Calu3 (cell line): ENCODE measurements at regions not wholly inside any gene's neighbourhood (a gene's known extent, or its start where the extent isn't known, plus 50 kb on each side); places are given as distances from the start of the nearest gene placed in this dataset.

Source experiments
- BruUV-seq: library from RNA; stranded (reverse); fragments of 400-500 nt; replicated peaks from 2 replicates; lab custom pipeline; 2021; lab: Mats Ljungman, UMichigan
- CTCF ChIA-PET: fragments of 300-600 bp; sonication (Branson Sonifier 250); formaldehyde crosslinking; loops from one replicate; lab custom pipeline; 2022; ENCODE audit warnings: antibody characterized with exemption; lab: Charles Lee
- DNase-seq: peaks from one replicate; pipeline ENCODE4 v3.0.0; 2022
- H3K27ac Mint-ChIP-seq: one replicate; pipeline ENCODE4 v1.8.0; 2022; ENCODE audit warnings: mixed read lengths; ENCODE audit not compliant: unreplicated experiment
- H3K27me3 Mint-ChIP-seq: one replicate; pipeline ENCODE4 v1.8.0; 2022; ENCODE audit warnings: mixed read lengths; ENCODE audit not compliant: unreplicated experiment
- H3K36me3 Mint-ChIP-seq: one replicate; pipeline ENCODE4 v1.8.0; 2022; ENCODE audit warnings: mild to moderate bottlenecking, moderate library complexity, mixed read lengths; ENCODE audit not compliant: insufficient read depth, unreplicated experiment
- H3K4me1 Mint-ChIP-seq: one replicate; pipeline ENCODE4 v1.8.0; 2022; ENCODE audit warnings: mild to moderate bottlenecking, low read depth, mixed read lengths; ENCODE audit not compliant: unreplicated experiment
- H3K4me3 Mint-ChIP-seq: one replicate; pipeline ENCODE4 v1.8.0; 2022; ENCODE audit warnings: mild to moderate bottlenecking, low read depth, moderate library complexity, mixed read lengths; ENCODE audit not compliant: unreplicated experiment
- H3K9me3 Mint-ChIP-seq: one replicate; pipeline ENCODE4 v1.8.0; 2022; ENCODE audit warnings: low read depth, mixed read lengths; ENCODE audit not compliant: unreplicated experiment
- CTCF ChIP-seq: fragments of 200-600 bp; IDR thresholded peaks from one replicate; pipeline ENCODE4 v1.8.0; 2022; ENCODE audit warnings: antibody characterized with exemption; ENCODE audit not compliant: unreplicated experiment
- intact Hi-C: fragments of 100-400 bp; cut with micrococcal nuclease; formaldehyde crosslinking; loops from one replicate; pipeline ENCODE4 v1.10.0; 2022; ENCODE audit not compliant: unreplicated experiment

- Mint-ChIP-seq H3K36me3 (no peaks in the 10 kb centered on the region), H3K9me3 (no peaks in the 10 kb centered on the region), H3K27me3 (peaks cover 72% of the 10 kb centered on the region), H3K4me3 (no peak overlapping the region), H3K4me1 (no peaks in the 10 kb centered on the region), H3K27ac (no peak overlapping the region)
- no TSS peak for BruUV-seq
- DNase-seq: no peak
- CTCF ChIA-PET: interaction anchor here (0.7 kb wide), 1 partner anchor 89 kb away, joined by 4 read pairs; no protein-coding TSS in a partner anchor
- intact Hi-C loops: loop anchor here (10.0 kb wide), 1 partner anchor 66 kb away; no protein-coding TSS in a partner anchor
- TF ChIP-seq CTCF: no peak
These were observed 80.2 kb upstream of the GNAO1 start for GRCh38 chr16:56111100-56111499.

- H3K4me3 Mint-ChIP-seq: no peak overlapping the region
- DNase-seq: no peak
- H3K27ac Mint-ChIP-seq: no peak overlapping the region
- intact Hi-C loops: loop anchor here (10.0 kb wide), 1 partner anchor 65 kb away; no protein-coding TSS in a partner anchor
- no peaks in the 10 kb centered on the region for H3K36me3 Mint-ChIP-seq
- no peak for TF ChIP-seq CTCF
- H3K9me3 Mint-ChIP-seq: no peaks in the 10 kb centered on the region
- H3K27me3 Mint-ChIP-seq: peaks cover 72% of the 10 kb centered on the region
- no peaks in the 10 kb centered on the region for H3K4me1 Mint-ChIP-seq
- CTCF ChIA-PET: no interaction called here
- BruUV-seq: no TSS peak
These were observed 81.3 kb upstream of the GNAO1 start for GRCh38 chr16:56109994-56110393.

- DNase-seq: no peak
- Mint-ChIP-seq H3K27ac (no peak overlapping the region), H3K9me3 (no peaks in the 10 kb centered on the region), H3K4me1 (no peaks in the 10 kb centered on the region), H3K27me3 (peaks cover 71% of the 10 kb centered on the region), H3K36me3 (no peaks in the 10 kb centered on the region), H3K4me3 (no peak overlapping the region)
- intact Hi-C loops: no loop called here
- TF ChIP-seq CTCF: no peak
- no TSS peak for BruUV-seq
- CTCF ChIA-PET: no interaction called here
These were observed 82.1 kb upstream of the GNAO1 start for GRCh38 chr16:56109205-56109604.

- Mint-ChIP-seq H3K27me3 (peaks cover 71% of the 10 kb centered on the region), H3K4me1 (no peaks in the 10 kb centered on the region), H3K27ac (no peak overlapping the region), H3K4me3 (no peak overlapping the region), H3K9me3 (no peaks in the 10 kb centered on the region), H3K36me3 (no peaks in the 10 kb centered on the region)
- no peak for DNase-seq
- CTCF ChIA-PET: no interaction called here
- TF ChIP-seq CTCF: no peak
- BruUV-seq: no TSS peak
- intact Hi-C loops: no loop called here
These were observed 82.6 kb upstream of the GNAO1 start for GRCh38 chr16:56108724-56109123.
